ENCODE measurements at regions not wholly inside any gene's neighbourhood (a gene's known extent, or its start where the extent isn't known, plus 50 kb on each side); places are given as distances from the start of the nearest gene placed in this dataset.

DNA sequence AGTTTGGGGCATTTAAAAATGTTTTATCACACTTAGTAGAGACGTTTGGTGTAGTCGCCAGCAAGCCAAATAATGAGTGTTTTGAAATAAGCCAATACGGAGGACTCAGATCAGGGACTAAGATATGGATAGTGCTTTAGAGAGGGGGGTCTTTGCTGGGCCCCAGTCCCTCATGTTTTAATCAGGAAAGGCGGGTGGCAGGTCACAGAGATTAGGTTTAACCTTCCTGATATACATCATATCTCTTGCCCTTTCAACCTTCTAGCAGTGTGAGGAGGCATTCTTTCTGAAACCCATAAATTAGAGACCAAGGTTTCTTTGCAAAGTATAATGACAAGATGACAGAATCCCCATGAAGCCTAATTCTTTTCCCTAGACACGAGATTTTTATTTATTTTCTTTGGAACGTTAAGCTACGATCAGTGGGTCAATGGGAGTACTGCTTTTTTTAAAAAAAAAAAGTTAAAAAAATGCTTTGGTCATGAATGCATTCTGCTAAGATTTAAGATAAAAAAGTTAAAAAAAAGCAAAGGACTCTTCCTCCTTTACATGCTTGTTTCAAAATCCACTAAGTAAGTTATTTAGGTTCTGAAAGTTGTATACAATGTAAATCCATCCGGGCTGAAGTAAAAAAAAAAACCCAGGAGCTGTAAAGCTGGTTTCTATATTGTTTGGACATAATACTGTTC lies 572.1 kb upstream of the SALL1 start (continued):
- TF ChIP-seq EZH2phosphoT487 (IDR thresholded peaks at IDR 0.05; ENCODE audit: borderline replicate concordance) (no peak), CEBPB (IDR thresholded peaks at IDR 0.05; ENCODE audit: low read depth) (no peak), RAD21 (IDR thresholded peaks at IDR 0.05; ENCODE audit: low read depth) (no peak), CBX3 (IDR thresholded peaks at IDR 0.05; ENCODE audit: low read depth) (no peak), TCF7L2 (IDR thresholded peaks at IDR 0.05; ENCODE audit: borderline replicate concordance, extremely low read depth, insufficient read depth, insufficient read length) (no peak)
- TF ChIP-seq, protein P1, sequence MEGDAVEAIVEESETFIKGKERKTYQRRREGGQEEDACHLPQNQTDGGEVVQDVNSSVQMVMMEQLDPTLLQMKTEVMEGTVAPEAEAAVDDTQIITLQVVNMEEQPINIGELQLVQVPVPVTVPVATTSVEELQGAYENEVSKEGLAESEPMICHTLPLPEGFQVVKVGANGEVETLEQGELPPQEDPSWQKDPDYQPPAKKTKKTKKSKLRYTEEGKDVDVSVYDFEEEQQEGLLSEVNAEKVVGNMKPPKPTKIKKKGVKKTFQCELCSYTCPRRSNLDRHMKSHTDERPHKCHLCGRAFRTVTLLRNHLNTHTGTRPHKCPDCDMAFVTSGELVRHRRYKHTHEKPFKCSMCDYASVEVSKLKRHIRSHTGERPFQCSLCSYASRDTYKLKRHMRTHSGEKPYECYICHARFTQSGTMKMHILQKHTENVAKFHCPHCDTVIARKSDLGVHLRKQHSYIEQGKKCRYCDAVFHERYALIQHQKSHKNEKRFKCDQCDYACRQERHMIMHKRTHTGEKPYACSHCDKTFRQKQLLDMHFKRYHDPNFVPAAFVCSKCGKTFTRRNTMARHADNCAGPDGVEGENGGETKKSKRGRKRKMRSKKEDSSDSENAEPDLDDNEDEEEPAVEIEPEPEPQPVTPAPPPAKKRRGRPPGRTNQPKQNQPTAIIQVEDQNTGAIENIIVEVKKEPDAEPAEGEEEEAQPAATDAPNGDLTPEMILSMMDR (IDR thresholded peaks at IDR 0.05 in 2 of 3, conservative IDR thresholded peaks at IDR 0.05 in 1 of 3; ENCODE audit: borderline replicate concordance in 1 of 3, insufficient read depth in 1 of 3, low read depth in 2 of 3, low read length in 2 of 3): no peak
- TF ChIP-seq, protein P2, sequence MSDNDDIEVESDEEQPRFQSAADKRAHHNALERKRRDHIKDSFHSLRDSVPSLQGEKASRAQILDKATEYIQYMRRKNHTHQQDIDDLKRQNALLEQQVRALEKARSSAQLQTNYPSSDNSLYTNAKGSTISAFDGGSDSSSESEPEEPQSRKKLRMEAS (IDR thresholded peaks at IDR 0.05): no peak

DNA sequence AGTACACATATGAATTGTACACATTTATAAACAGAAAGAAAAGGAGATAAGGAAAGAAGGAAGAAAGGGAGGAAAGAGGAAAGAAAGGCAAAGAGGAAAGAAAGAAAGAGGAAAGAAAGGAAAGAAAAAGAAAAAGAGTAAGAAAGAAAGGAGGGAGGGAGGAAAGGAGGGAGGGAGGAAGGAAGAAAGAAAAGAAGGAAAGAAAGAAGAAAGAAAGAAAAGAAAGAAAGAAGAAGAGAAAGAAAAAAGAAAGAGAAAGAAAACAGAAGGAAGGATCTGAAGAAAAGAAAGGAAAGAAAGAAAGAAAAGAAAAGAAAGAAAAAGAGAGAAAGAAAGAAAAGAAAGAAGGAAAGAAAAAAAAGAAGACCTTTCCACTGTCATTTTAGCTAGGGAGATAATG lies 571.4 kb upstream of the SALL1 start:
- ATAC-seq (no peak), DNase-seq (ENCODE audit: low read depth, low spot score) (no peak)
- no peak overlapping the region for H3K27ac ChIP-seq (ENCODE audit: low read depth, low read length)
- H3K4me1 ChIP-seq (ENCODE audit: control insufficient read depth in 1 of 2, insufficient read depth in 2 of 2, low read length in 2 of 2): no peaks in the 10 kb centered on the region
- H3K36me3 ChIP-seq (ENCODE audit: control insufficient read depth in 1 of 2, insufficient read depth in 2 of 2, low read length in 2 of 2): no peaks in the 10 kb centered on the region
- no peaks in the 10 kb centered on the region for H3K27me3 ChIP-seq (ENCODE audit: insufficient read depth, low read length)
- peaks cover 14 to 15% of the 10 kb centered on the region in 2 experiments; a peak in 3 of 4 replicates for H3K9me3 ChIP-seq (ENCODE audit: control insufficient read depth in 1 of 2, insufficient read depth in 1 of 2, low read depth in 1 of 2, low read length in 2 of 2)
- intact Hi-C loops (cut with micrococcal nuclease): no loop called here
- no peak overlapping the region for H3K9ac ChIP-seq (ENCODE audit: low read length)
- no peak overlapping the region for H3K4me2 ChIP-seq (ENCODE audit: low read length)
- no peaks in the 10 kb centered on the region for H3K9me2 ChIP-seq (ENCODE audit: insufficient read depth)
- CTCF ChIA-PET: no interaction called here
- BruUV-seq (replicated peaks): no TSS peak
- POLR2A ChIA-PET: no interaction called here
- no peak overlapping the region for H2AFZ ChIP-seq (ENCODE audit: low read depth, low read length, poor library complexity, severe bottlenecking)
- TF ChIP-seq EZH2phosphoT487 (IDR thresholded peaks at IDR 0.05; ENCODE audit: borderline replicate concordance): no peak
- H3K4me3 ChIP-seq (replicated peaks in 1 of 2; ENCODE audit: low read depth in 1 of 2, low read length in 2 of 2): no peak overlapping the region
- H4K20me1 ChIP-seq (ENCODE audit: insufficient read depth): no peaks in the 10 kb centered on the region
- H3K79me2 ChIP-seq (ENCODE audit: insufficient read depth, low read length): no peaks in the 10 kb centered on the region
- RAD21 ChIA-PET (ENCODE audit: low non-redundant PET in 1 of 2, low total read pairs in 2 of 2, uncharacterized antibody in 2 of 2, unreplicated experiment in 2 of 2): no interaction called here
